DLD1 (cell line): ENCODE measurements at regions not wholly inside any gene's neighbourhood (a gene's known extent, or its start where the extent isn't known, plus 50 kb on each side); places are given as distances from the start of the nearest gene placed in this dataset.
"Not testable (repeated sequence)": the region's sequence is repeated elsewhere in the genome, so short reads cannot be mapped to it uniquely, and the experiment has no call there.

Experiments used
- in situ Hi-C: cut with HindIII; loops from 2 replicates; pipeline ENCODE4 v1.10.0; 2017; ENCODE audit warnings: low sequenced_read_pairs

DNA sequence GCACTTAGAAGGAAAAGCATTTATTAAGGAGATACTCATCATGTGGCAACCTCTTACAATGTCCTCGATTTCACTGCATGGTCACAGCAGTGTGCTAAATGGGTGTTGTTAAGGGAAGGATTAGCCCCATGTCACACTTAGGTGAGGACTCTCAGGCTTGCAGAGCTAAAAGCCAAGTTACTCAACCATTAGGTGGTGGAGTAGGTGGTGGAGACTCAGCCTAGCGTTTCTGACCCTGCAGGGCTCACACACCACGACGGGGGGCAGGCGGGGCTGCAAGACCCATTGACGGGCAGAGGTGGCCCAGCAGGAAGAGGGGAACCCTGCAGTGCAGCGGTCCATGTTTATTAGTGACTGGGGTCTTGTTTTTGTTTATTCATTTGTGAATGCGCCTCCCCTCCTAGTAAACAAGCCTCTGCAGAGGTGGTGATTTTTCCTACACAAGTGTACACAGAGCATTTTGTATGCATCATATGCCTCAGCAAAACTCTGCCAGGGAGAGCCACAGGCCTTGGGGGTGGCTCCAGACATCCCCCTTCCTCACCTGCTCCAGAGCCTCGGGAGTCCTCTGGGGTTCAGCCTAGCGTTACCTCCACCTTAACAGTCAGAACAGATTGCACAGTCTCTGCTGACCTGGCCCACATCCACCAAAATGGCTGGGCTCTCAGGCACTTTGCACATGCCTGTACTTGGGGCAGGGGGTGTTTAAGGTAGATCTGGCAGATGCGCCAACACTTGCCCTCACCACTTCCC, 216.7 kb downstream of the C16orf95 start:
- in situ Hi-C loops, result no loop called here

GRCh38 chr16:87101903-87102302, 215.3 kb downstream of the C16orf95 start:
- in situ Hi-C loops, result no loop called here

GRCh38 chr16:87107201-87107600, 210.0 kb downstream of the C16orf95 start:
- in situ Hi-C loops, result no loop called here

DNA sequence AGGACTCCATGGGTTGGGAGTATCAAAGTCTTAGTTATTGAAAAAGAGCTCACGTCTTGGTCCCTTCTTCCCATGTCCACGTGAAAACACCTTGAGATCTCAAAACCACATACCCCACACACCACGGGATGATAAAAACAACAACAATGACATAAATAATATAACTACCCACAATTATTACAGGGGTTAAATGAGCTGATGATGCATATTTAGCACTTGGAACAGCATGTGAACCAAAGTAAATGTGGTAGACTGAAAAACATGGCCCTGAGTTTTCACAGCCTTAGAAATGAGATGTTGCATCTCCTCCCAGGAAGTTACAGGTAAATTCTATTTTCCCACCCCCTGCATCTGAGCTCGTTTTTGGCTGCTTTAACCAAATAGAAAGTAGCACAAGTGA, 208.9 kb downstream of the C16orf95 start:
- in situ Hi-C loops, result no loop called here

DNA sequence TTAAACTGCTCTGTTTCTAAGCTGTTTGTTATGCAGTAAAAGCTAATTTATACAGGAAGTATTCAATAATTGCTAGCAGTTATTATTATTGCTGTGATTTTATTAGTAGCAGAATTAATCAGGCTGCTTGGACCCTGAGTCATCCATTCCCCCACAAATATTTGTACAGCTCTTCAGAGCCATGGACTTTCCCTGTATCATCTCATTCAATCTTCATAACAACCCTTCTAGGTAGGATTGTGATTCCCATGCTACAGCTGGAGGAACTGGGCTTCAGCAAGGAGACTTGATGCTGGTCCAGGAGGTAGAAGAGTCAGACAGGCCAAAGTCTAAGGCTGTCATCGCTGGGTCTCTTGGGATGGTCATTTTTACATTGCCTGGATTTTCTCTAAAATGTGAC, 208.3 kb downstream of the C16orf95 start:
- in situ Hi-C loops, result no loop called here

DNA sequence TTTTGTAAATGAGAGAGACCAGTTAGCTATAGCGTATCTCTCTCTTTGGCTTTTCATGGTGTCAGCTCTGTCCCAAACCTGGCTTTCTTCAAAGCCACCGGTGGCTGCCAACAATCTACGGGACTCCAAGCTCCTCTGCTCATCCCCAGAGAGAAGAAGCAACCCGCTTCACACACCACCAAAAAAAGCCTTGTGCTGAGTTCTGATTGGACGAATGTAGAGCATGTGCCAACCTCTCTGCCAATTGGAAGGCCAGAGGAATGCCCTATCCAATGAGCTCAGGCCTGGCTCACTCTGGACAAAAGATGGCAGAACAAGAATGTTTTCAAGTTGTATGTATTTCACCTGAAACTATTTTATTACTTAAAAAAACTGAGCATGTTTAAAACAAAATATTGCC, 202.4 kb downstream of the C16orf95 start:
- in situ Hi-C loops, result no loop called here

- in situ Hi-C loops, result no loop called here
Measured at GRCh38 chr16:87115646-87116045, 201.5 kb downstream of the C16orf95 start.

DNA sequence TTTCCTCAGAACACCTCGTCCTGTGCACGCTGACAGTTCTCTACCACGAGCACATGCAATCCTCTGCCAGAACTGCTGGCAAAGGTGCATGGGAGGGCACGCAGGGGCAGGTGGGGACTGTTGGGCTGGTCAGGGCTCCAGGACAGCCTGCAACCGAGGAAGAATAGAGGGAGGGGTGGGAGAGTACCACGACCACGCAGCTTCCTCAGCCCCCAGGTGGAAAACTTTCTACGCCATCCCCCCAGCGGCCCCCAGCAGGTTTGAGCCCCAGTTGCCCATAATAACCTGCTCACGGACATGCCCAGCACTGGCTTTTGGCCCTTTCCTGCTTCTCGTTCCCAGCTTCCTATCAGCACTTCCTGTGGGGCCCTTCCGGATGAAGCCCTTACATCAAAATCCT, 199.3 kb downstream of the C16orf95 start:
- in situ Hi-C loops, result no loop called here

GRCh38 chr16:87119168-87119567, 198.0 kb downstream of the C16orf95 start:
- in situ Hi-C loops, result no loop called here

DNA sequence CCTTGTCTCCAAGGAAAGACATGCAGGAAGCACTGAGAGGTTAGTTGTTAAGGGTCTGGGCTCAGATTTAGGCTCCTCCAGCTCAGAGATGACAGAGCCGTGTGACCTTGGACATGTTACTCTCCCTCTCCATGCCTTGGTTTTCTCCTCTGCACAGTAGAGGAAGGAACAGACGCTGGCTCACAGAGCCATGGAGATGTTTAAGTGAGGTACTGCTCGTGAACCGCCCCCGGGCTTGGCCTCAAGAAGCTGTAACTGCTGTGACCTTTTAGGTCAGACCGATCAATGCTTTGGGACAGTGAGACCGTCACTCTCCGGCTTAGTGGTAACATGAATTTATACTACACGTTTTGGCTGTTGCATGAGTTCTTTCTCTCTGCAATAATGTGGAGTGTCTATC, 197.4 kb downstream of the C16orf95 start:
- in situ Hi-C loops, result no loop called here

- in situ Hi-C loops, result no loop called here
Measured at GRCh38 chr16:87121816-87122215, 195.4 kb downstream of the C16orf95 start.

DNA sequence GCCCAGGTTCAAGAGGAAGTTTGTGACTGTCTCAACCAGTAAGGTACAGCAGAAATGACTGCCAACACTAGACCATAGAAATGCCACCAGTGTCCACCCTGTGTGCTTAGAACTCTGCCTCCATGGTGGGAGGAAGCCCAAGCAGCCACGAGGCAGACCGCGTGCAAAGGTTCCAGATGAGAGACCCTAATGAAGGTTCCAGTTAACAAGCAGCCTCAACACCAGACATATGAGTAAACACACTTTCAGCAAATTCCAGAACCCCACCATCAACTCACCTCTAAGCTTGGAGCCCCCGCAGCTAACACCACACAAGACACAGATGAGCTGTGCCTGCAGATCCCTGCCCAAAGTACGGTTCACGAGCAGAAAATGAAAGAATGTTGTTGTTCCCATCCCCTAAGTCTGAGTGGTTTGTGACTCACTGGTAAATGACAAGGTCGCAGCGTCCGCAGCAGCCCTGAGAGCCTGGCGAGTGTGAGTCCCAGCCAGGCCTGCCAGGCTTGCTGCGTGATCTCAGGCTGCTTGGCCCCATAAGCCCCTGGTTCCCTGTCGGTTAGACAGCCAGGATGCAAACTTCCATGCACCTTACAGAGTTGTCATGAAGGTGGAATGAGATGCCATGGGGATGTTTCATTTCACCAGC, 193.7 kb downstream of the C16orf95 start:
- in situ Hi-C loops, result no loop called here

DNA sequence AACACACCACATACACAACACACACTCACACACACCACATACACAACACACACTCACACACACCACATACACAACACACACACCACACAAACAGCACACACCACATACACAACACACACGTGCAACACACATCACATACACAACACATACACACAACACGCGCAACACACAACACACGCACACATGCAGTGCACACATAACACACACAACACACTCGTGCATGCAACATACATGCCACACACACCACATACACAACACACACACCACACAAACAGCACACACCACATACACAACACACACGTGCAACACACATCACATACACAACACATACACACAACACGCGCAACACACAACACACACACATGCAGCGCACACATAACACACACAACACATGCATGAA, 192.8 kb downstream of the C16orf95 start:
- in situ Hi-C loops, result not testable (repeated sequence)

DNA sequence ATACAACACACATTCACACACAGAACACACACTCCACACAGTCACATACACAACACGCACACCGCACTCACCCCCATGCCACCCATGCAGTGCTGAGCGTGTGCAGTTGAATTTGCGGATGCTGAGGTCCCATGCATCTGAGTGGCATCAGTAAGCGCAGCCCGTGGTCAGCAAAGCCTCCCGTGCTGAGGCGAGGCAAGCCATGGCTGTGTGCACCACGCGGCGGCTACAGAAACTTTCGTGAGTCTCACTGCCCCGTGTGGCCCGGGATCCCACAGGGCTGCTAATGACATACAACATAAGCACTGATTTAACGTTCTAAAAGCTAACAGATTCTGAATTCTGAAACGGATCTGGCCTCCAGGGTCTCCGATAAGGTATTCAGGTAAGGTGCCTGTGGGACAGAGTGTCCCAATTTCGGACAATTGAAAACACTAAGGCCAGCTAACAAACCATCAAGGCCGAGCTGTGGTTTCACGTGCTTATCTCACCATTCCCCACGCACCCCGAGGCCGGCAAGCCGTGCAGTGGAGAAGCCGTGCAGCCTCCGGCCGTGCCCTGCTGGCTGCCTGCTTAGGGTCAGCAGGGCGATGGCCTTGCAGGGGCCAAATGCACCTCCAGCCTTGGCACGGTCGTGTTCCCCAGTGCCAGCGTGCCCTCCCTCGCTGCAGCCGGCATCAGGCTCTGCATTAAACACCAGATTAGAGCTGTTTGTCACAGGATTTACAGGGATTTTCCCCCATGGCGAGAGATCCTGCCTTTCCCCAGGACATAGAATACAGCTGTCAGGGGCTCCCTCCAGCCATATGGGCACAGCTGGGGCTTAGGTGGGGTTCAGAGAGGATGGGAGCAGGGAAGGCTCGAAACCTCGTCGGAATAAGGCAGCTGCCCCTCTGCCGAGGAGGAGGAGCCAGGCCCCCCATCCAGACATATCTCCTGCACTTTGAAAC, 191.7 kb downstream of the C16orf95 start:
- in situ Hi-C loops, result no loop called here

DNA sequence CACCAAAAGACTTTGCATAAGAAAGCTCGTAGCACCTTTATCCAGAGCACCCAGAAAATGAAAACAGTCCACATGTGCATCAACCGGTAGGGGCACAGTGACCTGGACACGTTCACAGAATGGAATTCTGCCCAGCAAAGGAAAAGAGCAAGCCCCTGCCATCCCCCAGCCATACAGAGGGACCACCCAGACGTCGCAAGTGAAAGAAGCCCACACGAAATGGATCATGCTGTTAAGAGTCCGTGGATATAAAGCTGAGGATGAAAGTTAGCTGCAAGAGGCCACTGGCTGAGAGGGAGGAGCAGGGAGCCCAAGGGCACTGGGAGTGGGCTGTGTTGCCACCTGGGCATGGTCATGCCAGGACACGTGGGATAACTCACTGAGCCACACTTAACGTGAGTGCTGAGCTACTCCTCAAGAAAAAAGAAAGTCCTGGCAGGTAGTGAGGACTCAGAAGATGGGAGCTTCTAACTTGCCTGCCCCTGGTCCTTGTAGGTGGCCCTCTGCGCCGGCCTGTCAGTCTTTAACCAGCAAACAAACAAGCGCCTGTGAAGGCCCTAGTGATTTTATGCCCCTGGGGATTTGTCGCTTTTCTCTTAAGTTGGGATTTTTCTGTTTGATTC, 190.7 kb downstream of the C16orf95 start:
- in situ Hi-C loops, result no loop called here

DNA sequence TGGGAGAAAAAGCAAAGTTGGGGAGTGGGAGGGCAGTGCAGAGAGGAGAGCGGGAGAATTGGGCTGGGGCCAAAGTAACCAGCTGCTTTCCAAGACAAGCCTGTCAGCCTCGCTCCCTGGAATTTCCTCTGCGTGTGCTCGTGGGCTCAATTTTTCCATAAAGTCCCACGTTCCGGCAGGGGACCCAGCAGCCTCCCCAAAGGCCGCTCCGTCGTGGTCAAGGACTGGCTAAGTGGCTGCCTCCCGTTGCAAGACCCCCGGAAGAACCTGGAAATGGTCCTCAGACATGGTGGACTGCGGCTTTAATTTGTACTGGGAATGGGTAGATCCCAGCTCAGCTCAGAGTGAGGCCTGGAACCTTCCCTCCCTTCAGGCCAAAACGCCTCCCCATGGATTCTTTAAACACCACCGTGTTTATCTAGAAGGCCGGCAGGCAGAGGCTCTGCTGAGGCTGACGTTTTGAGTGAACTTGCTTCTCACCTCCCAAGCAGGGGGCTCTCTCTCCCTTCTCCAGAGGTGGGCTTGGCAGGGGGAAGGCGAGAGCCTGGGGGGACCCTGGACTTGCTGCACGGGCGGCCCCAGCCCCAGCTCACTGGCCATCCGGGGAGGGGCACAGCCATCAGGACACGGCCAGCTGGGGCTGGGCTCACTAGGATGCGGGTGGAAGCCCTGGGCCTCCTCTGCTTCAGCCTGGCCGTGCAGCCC, 190.0 kb downstream of the C16orf95 start:
- in situ Hi-C loops, result no loop called here

DNA sequence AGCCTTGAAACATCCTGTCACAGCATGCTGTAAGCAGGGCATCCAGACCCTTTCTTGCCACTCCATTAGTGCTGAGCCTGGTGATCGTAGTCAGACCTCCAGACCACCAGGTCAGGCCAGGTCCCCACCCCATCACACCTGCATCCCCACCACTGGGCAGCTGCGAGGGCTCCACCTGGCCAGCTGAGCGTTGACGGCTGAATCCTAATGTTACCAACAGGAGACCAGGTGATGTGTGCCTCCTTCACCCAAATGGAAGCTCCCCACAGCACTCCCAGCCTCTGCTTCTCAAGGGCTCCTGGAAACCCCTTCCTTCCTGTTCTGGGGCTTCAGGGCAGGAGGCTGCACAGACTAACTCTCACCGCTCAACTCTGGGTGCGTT, 189.4 kb downstream of the C16orf95 start:
- in situ Hi-C loops, result no loop called here

- in situ Hi-C loops, result no loop called here
Measured at GRCh38 chr16:87129771-87130170, 187.4 kb downstream of the C16orf95 start.

DNA sequence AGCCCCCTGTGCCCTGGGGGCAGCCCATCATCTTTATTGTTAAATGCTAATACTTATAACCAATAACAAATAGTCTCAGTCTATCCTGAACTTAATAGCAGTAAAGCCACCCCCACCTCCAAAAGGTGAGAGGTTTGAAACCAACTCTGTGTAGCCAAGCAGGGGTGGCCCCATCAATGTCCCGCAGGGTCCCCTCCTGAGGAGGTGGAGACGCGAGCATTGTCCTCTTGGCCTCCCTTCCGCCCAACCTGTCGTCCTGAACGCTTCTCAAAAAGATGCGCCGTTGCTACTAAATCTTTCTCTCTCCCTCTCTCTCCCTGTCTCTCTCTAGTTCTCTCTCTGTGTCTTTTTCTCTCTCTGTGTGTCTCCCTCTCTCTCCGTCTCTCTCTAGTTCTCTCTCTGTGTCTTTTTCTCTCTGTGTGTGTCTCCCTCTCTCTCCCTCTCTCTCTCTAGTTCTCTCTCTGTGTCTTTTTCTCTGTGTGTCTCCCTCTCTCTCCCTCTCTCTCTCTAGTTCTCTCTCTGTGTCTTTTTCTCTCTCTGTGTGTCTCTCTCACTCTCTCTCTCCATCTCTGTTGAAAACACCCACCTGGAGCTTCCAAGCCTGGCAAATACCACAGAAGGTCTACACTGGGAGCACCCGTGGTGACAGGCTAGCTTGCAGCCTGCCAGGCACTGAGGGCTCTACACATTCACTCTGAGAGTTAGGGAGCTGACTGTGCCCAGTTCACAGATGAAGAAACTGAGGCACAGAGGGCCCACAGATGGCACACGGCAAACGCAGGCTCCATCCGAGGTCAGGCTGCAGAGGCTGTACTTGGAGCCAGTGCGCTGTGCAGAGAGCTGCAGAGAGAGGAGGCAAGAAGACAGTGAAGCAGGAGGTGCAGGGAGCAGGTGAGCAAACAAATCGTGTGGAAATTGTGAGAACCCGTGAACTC, 185.9 kb downstream of the C16orf95 start:
- in situ Hi-C loops, result no loop called here

DNA sequence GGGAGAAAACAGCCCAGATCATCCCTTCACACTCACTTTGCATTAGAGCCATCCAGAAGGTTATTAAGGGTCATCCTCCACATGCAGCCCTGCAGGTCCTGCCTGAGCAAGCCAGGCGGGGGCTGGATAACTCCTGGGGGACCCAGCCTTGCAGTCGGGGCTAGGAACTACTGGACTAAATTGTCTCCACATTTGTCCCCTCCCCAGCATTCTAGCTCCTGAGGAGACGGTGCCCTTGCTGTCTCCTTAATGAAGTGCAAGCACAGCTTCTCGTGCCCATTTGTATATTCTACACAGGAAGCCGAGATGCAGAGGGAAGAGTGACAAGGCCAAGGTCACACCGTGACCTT, 185.2 kb downstream of the C16orf95 start:
- in situ Hi-C loops, result no loop called here
